ENCODE measurements at regions not wholly inside any gene's neighbourhood (a gene's known extent, or its start where the extent isn't known, plus 50 kb on each side); places are given as distances from the start of the nearest gene placed in this dataset.

GRCh38 chr5:111676926-111677415 is 80.0 kb downstream of the NREP start:
- Mint-ChIP-seq H3K27ac (no peak overlapping the region), H3K36me3 (ENCODE audit: low read depth) (no peaks in the 10 kb centered on the region), H3K9me3 (no peaks in the 10 kb centered on the region), H3K4me3 (no peak overlapping the region), H3K27me3 (ENCODE audit: insufficient read depth) (no peaks in the 10 kb centered on the region), H3K4me1 (peaks cover 10% of the 10 kb centered on the region)
- H3K4me3 ChIP-seq (ENCODE audit: low read length) = no peak overlapping the region
- no peak overlapping the region for H3K9ac ChIP-seq (ENCODE audit: extremely low read depth, low read length, poor library complexity, severe bottlenecking)
- no peak for DNase-seq
- no peaks in the 10 kb centered on the region for H3K9me3 ChIP-seq (ENCODE audit: control insufficient read depth, low read length)
- H3K27ac ChIP-seq (ENCODE audit: low read depth, low read length) = no peak overlapping the region
- TF ChIP-seq, protein P1, sequence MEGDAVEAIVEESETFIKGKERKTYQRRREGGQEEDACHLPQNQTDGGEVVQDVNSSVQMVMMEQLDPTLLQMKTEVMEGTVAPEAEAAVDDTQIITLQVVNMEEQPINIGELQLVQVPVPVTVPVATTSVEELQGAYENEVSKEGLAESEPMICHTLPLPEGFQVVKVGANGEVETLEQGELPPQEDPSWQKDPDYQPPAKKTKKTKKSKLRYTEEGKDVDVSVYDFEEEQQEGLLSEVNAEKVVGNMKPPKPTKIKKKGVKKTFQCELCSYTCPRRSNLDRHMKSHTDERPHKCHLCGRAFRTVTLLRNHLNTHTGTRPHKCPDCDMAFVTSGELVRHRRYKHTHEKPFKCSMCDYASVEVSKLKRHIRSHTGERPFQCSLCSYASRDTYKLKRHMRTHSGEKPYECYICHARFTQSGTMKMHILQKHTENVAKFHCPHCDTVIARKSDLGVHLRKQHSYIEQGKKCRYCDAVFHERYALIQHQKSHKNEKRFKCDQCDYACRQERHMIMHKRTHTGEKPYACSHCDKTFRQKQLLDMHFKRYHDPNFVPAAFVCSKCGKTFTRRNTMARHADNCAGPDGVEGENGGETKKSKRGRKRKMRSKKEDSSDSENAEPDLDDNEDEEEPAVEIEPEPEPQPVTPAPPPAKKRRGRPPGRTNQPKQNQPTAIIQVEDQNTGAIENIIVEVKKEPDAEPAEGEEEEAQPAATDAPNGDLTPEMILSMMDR (conservative IDR thresholded peaks at IDR 0.05) = no peak
- no peaks in the 10 kb centered on the region for H3K36me3 ChIP-seq (ENCODE audit: control insufficient read depth, insufficient read depth, low read length)
- WGBS, 2 experiments (ENCODE audit: insufficient coverage in 1 of 2, insufficient read length in 1 of 2) = 92 to 93% methylated on average over 2 to 3 of the region's 3 CpGs
- H3K27me3 ChIP-seq (ENCODE audit: control insufficient read depth, insufficient read depth, low read length, poor library complexity, severe bottlenecking) = no peaks in the 10 kb centered on the region
- no peaks in the 10 kb centered on the region for H3K4me1 ChIP-seq (ENCODE audit: control insufficient read depth, insufficient read depth, low read length)

DNA sequence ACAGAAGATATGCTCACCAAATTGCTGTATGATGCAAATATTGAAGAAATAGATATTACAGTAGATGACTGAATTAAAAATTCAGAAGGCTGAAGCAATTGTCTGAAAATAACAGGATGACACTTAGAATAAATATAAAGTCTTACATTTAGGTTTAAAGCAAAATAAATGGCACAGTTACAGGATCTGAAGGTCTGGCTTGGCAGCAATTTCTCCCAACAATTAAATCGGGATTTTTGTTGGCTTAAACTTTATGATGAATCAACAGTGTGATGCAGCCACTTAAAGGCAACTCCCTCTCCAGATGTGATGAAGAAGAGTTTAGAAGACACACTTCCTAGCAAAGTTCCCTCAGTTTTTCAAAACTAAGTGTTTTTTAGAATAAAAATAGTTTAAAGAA is 80.5 kb downstream of the NREP start:
- TF ChIP-seq, protein P1 (conservative IDR thresholded peaks at IDR 0.05) = no peak
- Histone ChIP-seq H3K27ac (ENCODE audit: low read depth, low read length) (no peak overlapping the region), H3K36me3 (ENCODE audit: control insufficient read depth, insufficient read depth, low read length) (no peaks in the 10 kb centered on the region), H3K9me3 (ENCODE audit: control insufficient read depth, low read length) (no peaks in the 10 kb centered on the region), H3K4me3 (ENCODE audit: low read length) (no peak overlapping the region), H3K9ac (ENCODE audit: extremely low read depth, low read length, poor library complexity, severe bottlenecking) (no peak overlapping the region), H3K27me3 (ENCODE audit: control insufficient read depth, insufficient read depth, low read length, poor library complexity, severe bottlenecking) (no peaks in the 10 kb centered on the region), H3K4me1 (ENCODE audit: control insufficient read depth, insufficient read depth, low read length) (no peaks in the 10 kb centered on the region)
- H3K9me3 Mint-ChIP-seq = no peaks in the 10 kb centered on the region
- no peaks in the 10 kb centered on the region for H3K27me3 Mint-ChIP-seq (ENCODE audit: insufficient read depth)
- H3K4me3 Mint-ChIP-seq = no peak overlapping the region
- WGBS, 2 experiments (ENCODE audit: insufficient coverage in 1 of 2, insufficient read length in 1 of 2) = 75 to 90% methylated on average over 1 of the region's 1 CpG
- H3K4me1 Mint-ChIP-seq = peaks cover 10% of the 10 kb centered on the region
- no peak overlapping the region for H3K27ac Mint-ChIP-seq
- H3K36me3 Mint-ChIP-seq (ENCODE audit: low read depth) = no peaks in the 10 kb centered on the region
- no peak for DNase-seq

GRCh38 chr5:111675201-111675934 is 81.6 kb downstream of the NREP start:
- H3K36me3 Mint-ChIP-seq (ENCODE audit: low read depth) = no peaks in the 10 kb centered on the region
- TF ChIP-seq, protein P1 (conservative IDR thresholded peaks at IDR 0.05) = no peak
- WGBS, 2 experiments (ENCODE audit: insufficient coverage in 1 of 2, insufficient read length in 1 of 2) = 77% methylated on average over 2 of the region's 2 CpGs; no CpG with 5 or more reads in 1 of the 2 experiments
- DNase-seq = no peak
- H3K27me3 Mint-ChIP-seq (ENCODE audit: insufficient read depth) = no peaks in the 10 kb centered on the region
- H3K4me1 ChIP-seq (ENCODE audit: control insufficient read depth, insufficient read depth, low read length) = no peaks in the 10 kb centered on the region
- no peak overlapping the region for H3K4me3 Mint-ChIP-seq
- H3K9ac ChIP-seq (ENCODE audit: extremely low read depth, low read length, poor library complexity, severe bottlenecking) = no peak overlapping the region
- H3K4me1 Mint-ChIP-seq = peaks cover 7% of the 10 kb centered on the region
- H3K27me3 ChIP-seq (ENCODE audit: control insufficient read depth, insufficient read depth, low read length, poor library complexity, severe bottlenecking) = no peaks in the 10 kb centered on the region
- no peaks in the 10 kb centered on the region for H3K36me3 ChIP-seq (ENCODE audit: control insufficient read depth, insufficient read depth, low read length)
- no peak overlapping the region for H3K27ac ChIP-seq (ENCODE audit: low read depth, low read length)
- no peak overlapping the region for H3K27ac Mint-ChIP-seq
- H3K9me3 Mint-ChIP-seq = no peaks in the 10 kb centered on the region
- H3K4me3 ChIP-seq (ENCODE audit: low read length) = no peak overlapping the region
- no peaks in the 10 kb centered on the region for H3K9me3 ChIP-seq (ENCODE audit: control insufficient read depth, low read length)
